ENCODE measurements at regions not wholly inside any gene's neighbourhood (a gene's known extent, or its start where the extent isn't known, plus 50 kb on each side); places are given as distances from the start of the nearest gene placed in this dataset.

DNA sequence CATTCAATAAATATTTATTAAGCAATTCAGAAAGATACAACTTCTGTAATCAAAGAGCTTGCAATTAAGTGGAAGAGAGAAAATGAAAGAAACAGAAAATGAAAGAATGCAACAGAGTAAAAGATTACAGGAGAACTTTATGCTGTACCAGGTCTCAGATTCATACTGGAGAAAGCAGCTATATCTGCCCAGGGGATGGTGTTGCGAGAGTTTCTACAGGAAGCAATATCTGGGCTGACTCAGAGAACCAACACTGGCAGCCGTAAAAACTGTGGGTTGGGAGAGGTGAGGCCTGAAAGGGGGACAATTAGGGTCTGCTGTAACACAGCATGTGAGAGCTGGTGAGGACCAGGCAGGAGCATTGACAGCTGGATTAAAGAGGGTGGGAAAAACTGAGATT lies 256.7 kb upstream of the TCF21 start:
- DNase-seq: no peak

DNA sequence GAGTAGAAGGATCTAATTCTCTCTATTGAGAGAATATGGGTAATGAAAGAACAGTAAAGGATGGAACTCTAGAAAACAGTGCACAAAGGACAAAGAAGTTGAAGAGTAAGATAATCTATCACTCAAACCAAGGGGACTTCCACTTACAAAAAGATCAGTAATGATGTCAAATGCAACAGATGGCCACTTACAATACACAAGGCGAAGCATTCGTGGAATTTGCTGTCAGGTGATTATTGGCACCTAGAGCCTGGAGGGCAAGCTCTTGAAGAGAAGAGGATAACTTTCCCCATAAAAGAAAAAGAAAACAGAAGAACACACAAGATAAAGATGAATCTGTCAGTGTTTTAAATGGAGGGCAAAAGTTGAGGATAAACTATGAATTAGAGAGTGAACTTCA lies 256.0 kb upstream of the TCF21 start:
- DNase-seq: no peak

DNA sequence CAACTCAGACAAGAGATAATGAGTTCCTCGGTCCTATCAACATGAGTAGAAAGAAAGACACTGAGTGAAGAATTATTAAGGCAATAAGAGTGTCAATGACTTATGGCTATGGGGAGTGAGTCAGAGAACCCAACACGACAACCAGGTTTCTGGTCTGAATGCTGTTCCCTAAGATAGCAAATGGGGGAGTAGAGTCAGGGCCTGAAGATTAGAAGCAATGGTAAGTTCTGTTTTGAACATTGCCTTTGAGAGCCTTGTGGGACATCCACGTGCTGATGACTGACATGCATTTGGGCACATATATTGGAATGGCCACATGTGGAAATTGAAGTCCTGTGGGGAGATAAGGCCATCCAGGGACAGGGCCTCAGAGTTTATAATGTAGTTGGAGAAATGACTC lies 254.4 kb upstream of the TCF21 start:
- no peak for DNase-seq

DNA sequence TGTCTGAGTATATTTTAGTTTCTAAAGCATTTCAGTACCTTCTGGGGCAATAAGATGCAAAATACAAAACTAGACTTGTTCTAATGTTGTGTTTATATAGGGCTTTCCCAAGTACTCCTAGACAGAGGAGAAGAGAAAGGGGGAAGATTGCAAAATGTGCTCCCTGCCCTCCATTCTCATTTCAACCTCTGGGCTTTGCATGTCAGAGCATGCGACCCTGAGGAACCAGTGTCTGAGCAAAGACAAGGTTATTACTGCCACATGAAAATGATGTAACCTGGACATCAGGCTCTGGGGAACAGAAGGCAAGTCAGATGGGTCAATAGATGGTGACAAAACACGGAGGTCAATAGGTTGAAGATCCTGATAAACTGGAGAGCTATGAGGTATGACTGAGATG lies 253.5 kb upstream of the TCF21 start:
- DNase-seq: no peak

DNA sequence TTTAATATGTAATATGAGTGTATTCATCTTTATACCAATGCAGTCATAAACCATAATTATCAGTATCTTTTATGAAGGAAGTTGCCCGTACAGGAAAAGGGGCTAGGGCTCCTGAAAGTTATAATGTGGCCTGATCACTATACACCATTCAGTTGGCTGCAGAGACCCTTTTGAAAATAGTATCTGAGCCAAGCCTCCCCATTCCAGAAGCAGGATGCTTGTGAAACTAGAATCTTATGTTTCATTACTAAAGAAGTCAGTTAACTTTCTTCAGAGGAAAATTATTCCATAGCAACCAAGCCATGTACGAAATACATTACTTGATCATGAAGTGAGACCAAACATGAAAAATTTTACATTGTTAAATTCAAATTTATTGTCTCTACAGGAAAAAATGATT lies 251.5 kb upstream of the TCF21 start:
- no peak for DNase-seq

DNA sequence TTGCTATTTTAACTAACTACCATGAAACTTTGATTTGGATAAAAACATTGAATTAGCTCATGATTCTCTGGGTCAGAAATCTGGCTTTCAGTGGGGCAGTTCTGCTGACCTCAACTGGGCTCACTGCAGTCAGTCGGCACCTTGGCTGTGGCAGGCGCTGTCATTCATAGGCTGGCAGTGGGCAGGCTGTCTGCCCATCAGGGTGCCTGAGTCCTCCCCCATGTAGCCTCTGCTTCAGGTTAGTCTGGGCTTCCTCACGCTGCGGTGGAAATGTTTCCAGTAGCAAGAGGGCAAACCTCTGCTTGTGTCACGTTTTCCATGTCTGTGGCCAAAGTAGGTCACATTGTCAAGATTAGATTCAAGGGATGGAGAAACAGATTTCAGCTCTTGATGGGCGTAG lies 251.0 kb upstream of the TCF21 start:
- DNase-seq: no peak

DNA sequence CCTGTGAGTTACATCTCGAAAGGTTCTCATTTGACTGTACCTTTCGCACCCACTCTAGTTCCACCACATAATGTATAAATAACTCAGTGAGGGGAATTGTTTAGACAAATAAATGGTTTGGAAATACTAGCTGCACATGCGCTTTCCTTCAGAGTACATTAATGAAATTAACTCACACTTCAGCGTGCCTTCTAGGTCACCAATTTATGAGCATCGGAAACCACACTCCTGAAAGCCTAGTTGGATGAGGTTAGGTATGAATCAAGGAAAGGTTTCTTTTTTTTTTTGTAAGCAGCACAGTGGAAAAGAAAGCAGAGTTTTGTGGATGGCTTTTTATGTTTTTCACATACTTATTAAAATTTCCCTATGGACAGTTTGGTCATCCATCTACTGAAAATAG lies 247.8 kb upstream of the TCF21 start:
- DNase-seq: no peak

DNA sequence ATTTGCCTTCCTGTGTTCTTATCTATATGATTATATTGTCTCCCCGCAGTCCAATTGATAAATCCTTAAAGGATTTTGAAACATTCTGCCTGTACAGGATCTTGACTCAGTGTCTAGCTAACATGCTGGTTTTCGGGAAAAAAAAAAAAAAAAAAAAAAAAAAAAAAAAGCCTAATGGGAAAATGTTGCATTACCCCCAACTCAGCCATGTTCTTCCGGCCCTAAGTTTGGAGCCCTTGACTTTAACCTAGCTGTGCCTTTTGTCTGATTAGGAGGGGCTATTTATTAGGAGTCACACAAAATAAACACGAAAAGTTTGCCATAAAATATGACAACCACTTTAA lies 244.4 kb upstream of the TCF21 start:
- DNase-seq: no peak

DNA sequence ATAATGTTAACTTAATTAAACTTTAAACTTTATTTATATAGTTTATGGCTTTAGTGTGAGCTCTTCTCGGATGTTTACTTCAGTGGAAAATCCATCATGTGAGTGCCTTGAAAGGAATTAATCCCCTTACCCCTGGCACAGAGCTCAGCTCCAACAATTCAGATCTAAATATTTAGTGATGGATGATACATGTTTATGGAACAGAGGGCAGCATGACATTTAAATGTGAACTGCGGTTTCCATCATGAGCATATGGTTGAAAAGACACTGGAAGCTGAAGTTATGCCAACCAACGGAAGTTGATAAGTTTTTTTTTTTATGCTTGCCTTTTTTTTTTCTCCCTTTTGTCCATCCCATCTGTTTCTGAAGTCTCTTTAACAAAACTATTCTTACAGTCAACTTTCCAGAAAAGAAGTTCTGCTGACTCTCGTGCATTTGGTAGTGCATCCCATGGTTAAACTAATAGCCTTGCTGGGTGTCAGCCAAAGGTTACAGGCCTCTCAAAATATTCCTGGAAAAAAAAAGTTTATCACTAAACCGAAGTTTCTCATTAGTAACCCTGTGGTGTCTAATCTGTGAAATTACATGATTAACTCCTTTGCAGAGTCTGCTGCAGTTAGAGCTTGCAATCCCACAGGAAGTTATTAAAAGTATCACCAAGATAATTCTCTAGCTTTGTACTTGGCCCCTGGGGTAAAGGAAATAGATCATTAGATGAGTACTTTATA lies 243.9 kb upstream of the TCF21 start:
- no peak for DNase-seq

DNA sequence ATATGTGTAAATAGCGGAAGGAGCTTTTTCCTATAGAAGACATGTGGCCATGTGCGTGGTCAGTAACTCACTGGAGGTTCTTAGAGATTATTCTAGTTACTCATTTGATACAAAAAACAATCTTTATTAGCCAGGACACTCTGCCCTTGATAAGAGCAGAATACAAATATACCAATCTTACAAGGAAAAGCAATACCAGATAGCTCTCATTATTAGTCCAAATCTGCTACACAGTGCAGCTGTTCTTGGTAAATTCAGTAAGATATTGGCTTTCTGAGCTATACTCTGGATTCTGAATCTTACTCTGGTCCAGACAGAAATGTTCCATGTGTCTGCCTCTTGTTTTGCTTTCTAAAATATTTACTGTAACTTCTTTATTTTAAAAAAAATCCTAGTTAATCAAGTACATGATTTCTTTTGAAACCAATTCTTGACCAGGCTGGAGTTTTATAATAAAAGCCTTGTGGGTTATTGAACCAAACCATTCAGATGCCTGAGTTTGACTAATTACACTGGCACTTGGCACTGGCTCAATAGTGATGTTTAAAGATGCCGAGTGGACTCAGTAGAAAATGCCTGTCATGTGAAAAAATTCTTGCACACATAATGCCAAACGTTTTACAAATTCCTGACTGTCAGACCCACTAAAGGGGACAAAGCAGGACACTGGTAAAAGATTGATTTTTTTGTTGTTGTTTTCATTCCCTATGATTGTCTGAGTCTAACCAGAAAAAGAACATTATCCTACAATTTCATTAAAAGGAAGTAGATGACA lies 242.8 kb upstream of the TCF21 start:
- no peak for DNase-seq

DNA sequence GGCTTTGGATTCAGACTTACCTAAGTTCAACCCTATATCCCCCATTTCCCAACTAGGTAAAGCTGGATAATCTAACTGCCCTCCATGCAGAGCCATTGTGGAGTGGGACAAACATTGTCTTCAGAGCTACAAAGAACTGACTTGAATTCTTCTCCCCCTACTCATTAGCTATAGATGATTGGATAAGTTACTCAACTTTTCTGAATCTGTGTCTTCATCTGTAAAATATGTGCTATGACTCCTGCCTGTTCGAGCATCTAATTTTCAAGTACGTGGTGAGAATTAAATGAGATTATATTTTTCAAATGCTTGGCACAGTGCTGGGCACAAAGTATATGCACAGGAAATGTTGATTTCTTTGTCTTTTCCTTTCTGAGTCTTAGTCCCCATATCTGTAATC lies 240.3 kb upstream of the TCF21 start:
- no peak for DNase-seq

DNA sequence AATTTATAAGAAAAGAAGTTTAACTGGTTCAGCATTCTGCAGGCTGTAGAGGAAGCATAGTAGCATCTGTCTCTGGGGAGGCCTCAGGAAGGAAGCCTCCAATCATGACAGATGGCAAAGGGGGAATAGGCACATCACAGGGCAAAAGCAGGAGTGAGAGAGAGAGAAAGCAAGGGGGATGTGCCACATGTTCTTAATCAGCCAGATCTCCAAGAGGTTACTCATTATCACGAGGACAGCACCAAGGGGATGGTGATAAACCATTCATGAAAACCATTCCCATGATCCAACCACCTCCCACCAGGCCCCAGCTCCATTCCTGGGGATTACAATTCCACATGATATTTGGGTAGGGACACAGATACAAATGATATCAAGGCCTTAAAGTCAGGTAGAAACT lies 217.5 kb upstream of the TCF21 start:
- no peak for DNase-seq

DNA sequence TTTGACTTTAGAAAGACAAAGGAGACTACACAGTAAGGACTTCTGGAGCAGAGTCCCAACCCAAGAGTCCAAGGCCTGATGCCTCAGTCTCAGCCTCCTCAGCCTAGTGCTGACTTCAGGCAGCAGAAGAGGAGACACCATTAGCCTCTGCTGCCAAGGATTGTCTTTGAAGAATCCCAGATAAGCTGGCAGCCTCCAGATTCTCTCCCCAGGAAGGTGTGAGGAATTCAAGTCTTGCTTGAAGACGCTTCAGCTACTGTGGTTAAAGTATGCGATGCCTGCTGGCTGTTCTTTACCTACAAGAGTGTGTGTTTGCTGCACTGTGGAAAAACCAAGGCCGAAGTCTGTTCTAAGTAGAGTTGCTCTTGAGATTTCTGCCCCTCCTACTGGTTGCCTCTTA lies 215.9 kb upstream of the TCF21 start:
- no peak for DNase-seq

DNA sequence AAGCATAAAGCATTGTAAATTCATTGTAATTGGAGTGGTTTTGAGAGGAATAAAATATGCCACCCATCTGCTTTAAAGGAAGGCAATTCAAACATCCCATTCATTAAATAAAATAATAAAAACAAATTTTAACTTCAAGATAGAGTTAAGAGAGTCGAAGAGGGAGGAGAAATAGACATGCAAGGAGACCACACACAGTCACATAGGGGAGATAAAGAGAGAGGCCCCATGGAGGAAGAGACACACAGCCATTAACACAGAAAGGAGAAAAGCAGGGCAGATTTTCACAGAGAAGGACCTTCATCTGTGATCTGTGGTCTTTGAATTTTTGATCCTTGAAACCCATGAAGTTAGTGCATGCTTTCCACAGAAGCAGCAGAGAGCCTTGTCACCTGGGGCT lies 214.3 kb upstream of the TCF21 start:
- DNase-seq: no peak

DNA sequence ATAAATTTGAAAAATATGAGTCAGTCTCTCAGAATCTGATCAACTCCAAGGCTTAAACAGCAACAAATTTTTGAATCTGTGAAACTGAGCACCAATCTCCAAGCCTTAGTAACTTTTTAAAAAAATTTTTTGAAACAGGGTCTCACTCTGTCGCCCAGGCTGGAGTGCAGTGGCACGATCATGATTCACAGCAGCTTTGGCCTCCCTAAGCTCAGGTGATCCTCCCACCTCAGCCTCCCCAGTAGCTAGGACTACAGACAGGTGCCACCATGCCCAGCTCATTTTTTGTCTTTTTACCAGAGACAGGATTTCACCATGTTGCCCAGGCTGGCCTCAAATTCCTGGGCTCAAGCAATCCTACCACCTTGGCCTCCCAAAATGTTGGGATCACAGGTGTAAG lies 207.9 kb upstream of the TCF21 start:
- DNase-seq: no peak

DNA sequence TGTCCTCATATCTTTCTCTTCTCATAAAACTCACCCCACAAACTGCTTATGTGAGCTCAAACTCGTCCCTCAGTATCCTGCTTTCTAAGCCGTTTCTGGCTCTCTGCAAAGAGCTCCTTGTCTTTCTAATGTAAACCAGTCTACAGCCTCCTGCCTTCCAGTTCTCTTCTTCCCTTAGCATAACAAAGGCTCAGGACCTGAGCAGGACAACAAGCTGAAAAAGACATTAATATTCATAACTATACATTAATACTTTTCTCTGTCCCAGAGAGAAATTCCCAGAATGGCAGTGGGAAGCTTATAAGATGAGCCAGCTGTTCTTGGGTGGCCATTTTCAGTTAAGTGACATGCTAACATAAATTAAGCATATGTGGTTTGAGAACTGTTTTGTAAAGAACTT lies 207.0 kb upstream of the TCF21 start:
- no peak for DNase-seq

DNA sequence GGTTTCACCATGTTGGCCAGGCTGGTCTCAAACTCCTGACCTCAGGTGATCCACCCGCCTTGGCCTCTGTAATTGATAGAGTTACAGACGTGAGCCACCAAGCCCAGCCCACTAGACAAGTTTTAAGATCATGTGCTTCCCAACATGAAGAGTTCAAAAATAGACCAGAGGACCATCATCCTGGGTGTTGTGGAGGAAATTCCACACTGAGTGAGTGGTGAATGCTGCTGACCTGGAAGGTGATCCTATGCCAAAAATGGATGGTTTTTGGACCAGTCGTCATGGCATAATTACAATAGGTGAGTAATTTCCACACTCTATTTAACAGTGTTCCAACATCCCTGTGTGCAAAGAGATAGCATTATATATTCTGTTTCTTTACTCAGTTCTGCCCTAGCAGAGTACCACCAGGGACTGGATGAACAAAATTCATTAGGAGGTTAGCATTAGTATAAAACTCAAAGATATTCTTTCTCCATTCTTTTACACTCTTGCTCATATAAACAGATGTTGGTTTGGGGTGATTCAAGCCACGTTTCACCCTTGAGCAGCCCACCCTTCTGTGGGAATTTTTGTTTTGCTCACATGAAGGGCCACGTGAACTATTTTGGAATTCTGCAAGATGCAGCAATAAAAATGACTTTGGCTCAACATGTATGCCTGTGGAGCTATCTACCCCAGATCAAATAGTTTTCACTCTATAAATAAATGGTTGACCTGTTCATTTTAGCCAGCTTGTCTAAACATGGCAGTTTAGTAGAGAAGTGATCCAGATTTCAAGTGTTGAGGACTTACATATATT lies 206.2 kb upstream of the TCF21 start:
- DNase-seq: no peak

DNA sequence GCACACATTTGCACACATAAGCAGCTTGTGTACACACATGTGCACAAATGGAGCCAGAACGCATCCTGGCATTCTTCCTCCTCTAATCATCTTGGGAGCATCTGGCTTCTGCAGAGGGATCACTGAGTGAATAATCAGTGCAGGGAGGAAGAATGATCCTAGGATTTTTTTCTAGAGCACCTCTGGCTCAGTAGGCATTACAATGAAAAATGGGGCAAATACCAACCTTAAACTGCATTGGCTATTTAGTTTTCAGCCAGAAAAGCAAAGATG lies 205.7 kb upstream of the TCF21 start:
- DNase-seq: no peak

DNA sequence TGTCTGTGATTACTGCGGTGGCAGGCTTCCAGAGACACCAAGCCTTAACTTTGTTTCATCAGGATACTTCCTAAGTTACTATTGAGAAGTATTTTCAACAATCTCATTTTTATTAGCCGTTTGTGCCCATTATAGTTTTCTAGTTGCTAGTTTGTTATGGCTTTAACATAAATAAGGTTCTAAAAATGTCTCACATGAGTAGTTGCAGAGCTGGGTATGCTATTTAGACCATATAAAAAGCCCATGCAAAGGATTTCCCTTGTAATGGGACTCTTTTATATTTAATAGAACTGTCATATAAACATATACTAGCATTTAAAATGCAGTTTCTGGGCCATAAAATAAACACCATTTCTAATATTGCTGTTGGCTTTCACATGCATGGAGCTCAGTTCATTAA lies 205.3 kb upstream of the TCF21 start:
- DNase-seq: no peak

DNA sequence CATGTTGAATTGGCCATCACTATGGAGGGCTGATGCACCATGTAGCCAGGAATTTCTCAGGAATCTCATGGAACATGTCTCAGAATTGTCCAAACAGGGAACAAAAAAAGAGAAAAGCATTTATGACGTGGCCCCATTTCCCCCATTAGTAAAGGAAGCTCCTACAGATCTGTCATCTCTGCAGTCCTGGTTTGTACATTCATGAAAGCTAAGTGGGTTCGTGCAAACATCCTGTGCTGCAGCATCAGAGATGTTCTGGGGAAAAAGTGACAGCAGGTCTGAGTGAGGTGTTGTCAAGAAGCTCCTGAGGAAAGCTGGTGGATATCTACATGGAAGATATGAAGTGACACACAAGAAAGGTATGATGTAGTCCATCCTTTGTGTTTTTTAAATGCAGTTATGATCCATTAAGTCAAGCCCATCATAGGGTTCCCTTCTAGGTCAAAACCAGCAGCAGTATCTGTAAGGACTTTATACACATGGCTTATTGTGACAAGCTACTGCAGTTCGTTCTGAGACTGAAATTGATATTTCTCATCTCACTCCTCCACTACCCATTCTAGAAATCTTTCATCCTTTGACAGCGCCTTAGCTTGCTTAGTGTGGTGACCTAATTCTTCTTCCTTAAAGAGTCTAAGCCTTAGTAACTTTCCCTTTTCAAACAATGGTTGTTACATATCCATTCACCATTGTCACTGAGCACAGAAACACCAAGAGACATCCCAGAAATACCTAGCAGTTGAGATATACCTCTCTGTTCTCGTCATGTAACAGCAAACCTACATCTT lies 200.0 kb upstream of the TCF21 start:
- no peak for DNase-seq

DNA sequence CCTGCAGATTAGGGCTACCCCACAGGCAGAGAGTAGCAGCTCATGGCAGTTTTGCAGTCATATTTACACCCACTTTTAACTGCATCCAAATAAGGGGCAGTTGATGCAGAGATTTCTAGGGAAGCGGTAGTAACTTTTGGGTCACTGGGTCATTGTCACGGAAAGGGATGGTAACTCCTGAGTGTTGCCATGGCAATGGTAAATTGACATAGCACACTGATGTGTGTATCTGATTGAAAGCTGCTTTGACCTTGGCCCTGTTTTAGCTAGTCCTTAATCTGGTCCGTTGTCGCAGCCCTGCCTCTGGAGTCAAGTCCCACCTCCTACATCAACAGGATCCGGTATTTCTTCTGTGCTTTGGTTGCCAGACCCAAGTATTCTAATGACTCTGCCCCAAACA lies 199.1 kb upstream of the TCF21 start:
- no peak for DNase-seq

DNA sequence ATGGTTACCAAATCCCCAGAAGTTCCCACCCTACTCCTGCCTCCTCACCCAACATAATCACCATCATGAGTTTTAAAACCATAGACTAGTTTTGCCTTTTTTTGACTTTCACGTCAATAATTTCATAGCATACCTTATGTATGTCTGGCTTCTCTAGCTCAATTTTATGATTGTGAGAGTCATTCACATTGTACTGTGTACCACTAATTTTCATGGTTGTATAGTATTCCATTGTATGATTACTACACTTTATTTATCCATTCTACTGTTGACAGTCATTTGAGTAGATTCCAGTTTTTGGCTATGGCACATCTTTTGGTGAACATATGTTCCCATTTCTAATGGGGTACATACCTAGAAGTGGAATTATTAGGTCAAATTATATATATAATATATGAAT lies 195.3 kb upstream of the TCF21 start:
- DNase-seq: no peak

DNA sequence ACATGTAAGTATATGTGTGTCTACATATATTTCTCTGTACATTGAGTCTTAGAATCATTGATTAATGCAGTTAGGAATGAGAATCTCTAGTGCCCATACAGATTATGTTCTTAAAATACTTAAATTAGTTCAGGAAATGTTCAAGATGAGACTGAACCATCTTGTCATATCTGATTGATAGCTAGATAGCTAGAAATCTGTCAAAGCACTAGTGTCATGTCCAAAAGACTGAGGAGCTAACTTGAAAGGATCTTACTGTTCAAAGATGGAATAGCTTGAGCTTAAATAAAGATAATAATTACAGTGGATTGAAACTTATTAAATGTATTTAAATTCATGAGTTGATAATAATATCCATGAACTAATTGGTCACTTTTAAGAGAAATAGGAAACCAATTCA lies 191.7 kb upstream of the TCF21 start:
- DNase-seq: no peak
